ENCODE measurements at regions not wholly inside any gene's neighbourhood (a gene's known extent, or its start where the extent isn't known, plus 50 kb on each side); places are given as distances from the start of the nearest gene placed in this dataset.

DNA sequence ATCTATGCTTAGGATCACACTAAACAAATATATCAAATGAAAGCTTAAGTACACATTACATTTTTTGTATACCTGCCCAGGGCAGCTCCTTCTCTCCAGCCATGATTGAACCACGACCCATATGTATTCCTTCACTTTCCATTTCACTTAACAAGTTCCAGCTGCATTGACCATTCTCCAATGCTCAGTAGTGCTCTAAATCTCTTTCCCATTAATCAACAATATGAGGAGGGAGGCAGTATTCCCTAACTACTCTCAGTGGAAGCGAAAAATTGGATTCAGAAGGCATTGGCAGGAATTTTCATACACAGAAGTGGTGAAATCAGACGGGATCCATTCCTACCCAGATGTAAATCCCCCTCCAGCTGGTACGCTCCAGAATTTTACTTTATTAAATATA is 372.0 kb upstream of the LUZP2 start:
- Histone ChIP-seq H3K4me3 (no peak overlapping the region), H3K27me3 (no peaks in the 10 kb centered on the region), H3K4me1 (no peaks in the 10 kb centered on the region), H3K36me3 (no peaks in the 10 kb centered on the region), H3K9me3 (no peaks in the 10 kb centered on the region), H3K27ac (no peak overlapping the region)
- TF ChIP-seq POLR2A (IDR thresholded peaks at IDR 0.05) = no peak
- TF ChIP-seq, protein P1, sequence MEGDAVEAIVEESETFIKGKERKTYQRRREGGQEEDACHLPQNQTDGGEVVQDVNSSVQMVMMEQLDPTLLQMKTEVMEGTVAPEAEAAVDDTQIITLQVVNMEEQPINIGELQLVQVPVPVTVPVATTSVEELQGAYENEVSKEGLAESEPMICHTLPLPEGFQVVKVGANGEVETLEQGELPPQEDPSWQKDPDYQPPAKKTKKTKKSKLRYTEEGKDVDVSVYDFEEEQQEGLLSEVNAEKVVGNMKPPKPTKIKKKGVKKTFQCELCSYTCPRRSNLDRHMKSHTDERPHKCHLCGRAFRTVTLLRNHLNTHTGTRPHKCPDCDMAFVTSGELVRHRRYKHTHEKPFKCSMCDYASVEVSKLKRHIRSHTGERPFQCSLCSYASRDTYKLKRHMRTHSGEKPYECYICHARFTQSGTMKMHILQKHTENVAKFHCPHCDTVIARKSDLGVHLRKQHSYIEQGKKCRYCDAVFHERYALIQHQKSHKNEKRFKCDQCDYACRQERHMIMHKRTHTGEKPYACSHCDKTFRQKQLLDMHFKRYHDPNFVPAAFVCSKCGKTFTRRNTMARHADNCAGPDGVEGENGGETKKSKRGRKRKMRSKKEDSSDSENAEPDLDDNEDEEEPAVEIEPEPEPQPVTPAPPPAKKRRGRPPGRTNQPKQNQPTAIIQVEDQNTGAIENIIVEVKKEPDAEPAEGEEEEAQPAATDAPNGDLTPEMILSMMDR (IDR thresholded peaks at IDR 0.05) = no peak
- DNase-seq = no peak

DNA sequence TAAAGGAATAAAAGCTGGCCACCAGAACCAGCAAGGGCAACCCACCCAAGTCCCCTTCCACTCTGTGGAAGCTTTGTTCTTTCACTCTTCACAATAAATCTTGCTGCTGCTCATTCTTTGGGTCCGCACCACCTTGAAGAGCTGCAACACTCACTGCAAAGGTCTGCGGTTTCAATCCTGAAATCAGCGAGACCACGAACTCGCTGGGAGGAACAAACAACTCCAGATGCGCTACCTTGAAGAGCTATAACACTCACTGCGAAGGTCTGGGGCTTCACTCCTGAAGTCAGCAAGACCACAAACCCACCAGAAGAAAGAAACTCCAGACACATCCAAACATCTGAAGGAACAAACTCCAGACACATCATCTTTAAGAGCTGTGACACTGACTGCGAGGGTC is 365.2 kb upstream of the LUZP2 start:
- H3K27ac ChIP-seq = no peak overlapping the region
- H3K27me3 ChIP-seq = no peaks in the 10 kb centered on the region
- no peak overlapping the region for H3K4me3 ChIP-seq
- H3K9me3 ChIP-seq = no peaks in the 10 kb centered on the region
- H3K36me3 ChIP-seq = no peaks in the 10 kb centered on the region
- TF ChIP-seq, protein P1 (IDR thresholded peaks at IDR 0.05) = no peak
- no peak for TF ChIP-seq POLR2A (IDR thresholded peaks at IDR 0.05)
- no peak for DNase-seq
- no peaks in the 10 kb centered on the region for H3K4me1 ChIP-seq

DNA sequence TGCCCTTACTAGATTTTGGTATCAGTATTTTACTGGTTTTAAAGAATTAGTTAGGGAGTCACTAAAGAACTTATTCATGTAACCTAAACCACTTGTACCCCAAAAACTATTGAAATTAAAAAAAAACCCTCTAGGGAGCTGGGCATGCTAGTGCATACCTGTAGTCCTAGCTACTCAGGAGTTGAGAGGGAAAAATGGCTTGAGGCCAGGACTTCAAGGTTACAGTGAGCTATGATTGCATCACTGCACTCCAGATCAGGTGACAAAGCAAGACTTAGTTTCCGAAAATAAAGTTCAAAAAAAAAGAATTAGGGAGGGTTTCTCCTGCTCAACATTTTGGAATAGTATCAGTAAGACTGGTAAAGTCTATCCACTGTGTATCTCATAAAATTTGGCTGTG is 364.4 kb upstream of the LUZP2 start:
- no peaks in the 10 kb centered on the region for H3K9me3 ChIP-seq
- no peaks in the 10 kb centered on the region for H3K27me3 ChIP-seq
- no peak for DNase-seq
- TF ChIP-seq POLR2A (IDR thresholded peaks at IDR 0.05) = no peak
- TF ChIP-seq, protein P1 (IDR thresholded peaks at IDR 0.05) = no peak
- no peak overlapping the region for H3K27ac ChIP-seq
- H3K36me3 ChIP-seq = no peaks in the 10 kb centered on the region
- no peaks in the 10 kb centered on the region for H3K4me1 ChIP-seq
- no peak overlapping the region for H3K4me3 ChIP-seq

DNA sequence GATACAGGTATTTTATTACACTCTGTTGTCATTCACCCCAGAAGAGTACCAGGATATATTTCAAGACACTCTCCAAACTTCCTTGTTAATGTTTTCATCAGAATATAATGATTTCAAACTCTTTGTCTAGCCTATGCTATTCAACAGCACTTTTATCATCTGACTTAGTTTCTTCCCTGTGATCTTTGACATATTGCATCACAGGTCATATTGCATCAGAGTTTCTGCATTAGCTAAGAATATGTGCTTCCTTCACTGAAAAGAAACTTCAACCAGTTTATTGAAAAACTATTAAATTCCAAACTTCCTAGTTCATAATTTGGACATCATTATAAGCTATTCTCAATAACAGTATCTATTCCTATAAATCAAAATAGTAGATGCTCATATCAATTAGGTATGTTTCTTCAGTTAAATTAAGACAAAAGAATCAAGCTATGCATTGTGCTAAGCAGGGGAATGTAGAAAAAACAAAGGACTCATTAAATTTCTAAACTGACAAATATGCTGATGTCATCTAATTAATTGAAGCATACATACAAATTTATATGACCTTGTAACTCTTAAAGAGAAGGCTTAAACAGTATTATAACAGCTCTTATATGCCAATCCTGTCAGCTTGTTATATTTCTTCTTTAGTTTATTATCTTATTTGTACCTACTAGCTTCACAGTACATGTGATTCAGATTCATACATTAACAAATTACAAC is 361.8 kb upstream of the LUZP2 start:
- Histone ChIP-seq H3K36me3 (no peaks in the 10 kb centered on the region), H3K9me3 (no peaks in the 10 kb centered on the region), H3K4me3 (no peak overlapping the region), H3K27ac (no peak overlapping the region), H3K27me3 (no peaks in the 10 kb centered on the region), H3K4me1 (no peaks in the 10 kb centered on the region)
- TF ChIP-seq POLR2A (IDR thresholded peaks at IDR 0.05) = no peak
- TF ChIP-seq, protein P1 (IDR thresholded peaks at IDR 0.05) = no peak
- DNase-seq = no peak

DNA sequence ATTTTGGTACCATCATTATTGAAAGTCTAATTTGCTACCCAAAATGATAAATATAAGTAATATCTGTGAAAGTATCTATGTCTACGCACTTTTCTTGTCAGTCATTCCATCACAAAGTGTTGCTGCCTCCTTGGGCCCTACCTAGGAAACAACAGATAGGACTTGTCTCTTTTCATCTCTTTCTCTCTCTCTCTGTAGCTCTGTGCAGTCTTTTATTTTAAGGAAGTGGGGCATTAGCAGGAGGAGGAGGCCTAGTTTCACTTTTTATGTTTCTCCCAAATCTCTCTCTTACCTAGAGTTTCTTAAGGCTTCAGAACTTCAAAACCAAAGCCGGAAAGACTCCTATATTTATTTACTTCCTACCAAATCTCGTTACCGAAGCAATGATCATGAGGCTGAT is 354.8 kb upstream of the LUZP2 start:
- Histone ChIP-seq H3K4me3 (no peak overlapping the region), H3K27me3 (no peaks in the 10 kb centered on the region), H3K9me3 (no peaks in the 10 kb centered on the region), H3K27ac (no peak overlapping the region), H3K36me3 (no peaks in the 10 kb centered on the region), H3K4me1 (no peaks in the 10 kb centered on the region)
- TF ChIP-seq POLR2A (IDR thresholded peaks at IDR 0.05) = no peak
- TF ChIP-seq, protein P1 (IDR thresholded peaks at IDR 0.05) = no peak
- no peak for DNase-seq

DNA sequence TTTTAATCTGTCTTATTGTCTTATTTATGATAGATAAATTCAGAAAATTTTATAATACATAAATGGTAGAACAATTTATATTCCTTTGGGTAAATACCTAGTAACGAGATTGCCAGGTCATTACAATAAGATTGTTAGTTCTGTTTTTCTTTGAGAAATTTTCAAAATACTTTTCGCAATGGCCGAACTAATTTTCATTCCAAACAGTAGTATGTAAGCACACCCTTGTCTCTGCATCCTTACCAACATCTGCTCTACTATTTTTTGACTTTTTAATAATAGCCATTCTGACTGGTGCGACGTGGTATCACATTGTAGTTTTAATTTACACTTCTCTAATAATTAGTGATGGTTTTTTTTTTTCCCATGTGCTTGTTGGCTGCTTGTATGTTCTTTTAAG is 351.4 kb upstream of the LUZP2 start:
- H3K9me3 ChIP-seq = no peaks in the 10 kb centered on the region
- no peak overlapping the region for H3K4me3 ChIP-seq
- TF ChIP-seq POLR2A (IDR thresholded peaks at IDR 0.05) = no peak
- TF ChIP-seq, protein P1 (IDR thresholded peaks at IDR 0.05) = no peak
- no peaks in the 10 kb centered on the region for H3K4me1 ChIP-seq
- no peak for DNase-seq
- no peaks in the 10 kb centered on the region for H3K36me3 ChIP-seq
- H3K27ac ChIP-seq = no peak overlapping the region
- no peaks in the 10 kb centered on the region for H3K27me3 ChIP-seq
